Hepatic stellate cell (primary cell): ENCODE measurements at regions not wholly inside any gene's neighbourhood (a gene's known extent, or its start where the extent isn't known, plus 50 kb on each side); places are given as distances from the start of the nearest gene placed in this dataset.
"Not testable (repeated sequence)": the region's sequence is repeated elsewhere in the genome, so short reads cannot be mapped to it uniquely, and the experiment has no call there.

Experiments
- DNase-seq: peaks from one replicate; pipeline ENCODE4 v3.0.0; 2011; ENCODE audit warnings: low spot score

DNA sequence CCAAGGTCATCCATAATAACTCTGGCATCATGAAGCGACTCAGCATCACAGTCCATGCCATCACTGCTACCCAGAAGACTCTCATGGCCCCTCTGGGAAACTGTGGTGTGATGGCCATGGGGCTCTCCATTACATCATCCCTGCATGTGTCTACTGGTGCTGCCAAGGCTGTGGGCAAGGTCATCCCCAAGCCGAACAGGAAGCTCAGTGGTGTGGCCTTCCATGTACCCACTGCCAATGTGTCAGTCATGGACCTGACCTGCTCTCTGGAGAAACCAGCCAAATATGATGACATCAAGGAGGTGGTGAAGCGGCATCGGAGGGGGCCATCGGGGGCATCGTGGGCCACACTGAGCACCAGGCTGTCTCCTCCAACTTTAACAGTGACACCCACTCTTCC is 65.1 kb upstream of the ARHGAP29 start:
- DNase-seq, result no peak

DNA sequence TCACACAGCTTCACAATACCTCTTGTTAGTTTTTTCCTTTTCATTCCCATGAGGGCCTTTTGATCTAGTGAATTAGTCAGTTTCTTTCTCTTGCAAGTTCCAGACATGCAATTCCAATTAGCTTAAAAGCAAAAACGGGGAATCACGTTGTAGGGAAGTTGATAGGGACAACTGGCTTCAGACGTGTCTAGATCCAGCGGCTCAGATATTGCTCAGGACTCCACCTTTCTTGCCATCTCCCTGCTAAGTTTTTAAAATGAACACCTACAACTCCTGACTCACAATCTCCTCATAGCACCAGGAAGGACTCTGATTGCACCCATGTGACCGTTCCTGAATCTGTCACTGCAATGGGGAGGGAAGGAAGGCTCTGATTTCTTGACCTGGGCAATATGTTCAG is 63.8 kb upstream of the ARHGAP29 start:
- no peak for DNase-seq

DNA sequence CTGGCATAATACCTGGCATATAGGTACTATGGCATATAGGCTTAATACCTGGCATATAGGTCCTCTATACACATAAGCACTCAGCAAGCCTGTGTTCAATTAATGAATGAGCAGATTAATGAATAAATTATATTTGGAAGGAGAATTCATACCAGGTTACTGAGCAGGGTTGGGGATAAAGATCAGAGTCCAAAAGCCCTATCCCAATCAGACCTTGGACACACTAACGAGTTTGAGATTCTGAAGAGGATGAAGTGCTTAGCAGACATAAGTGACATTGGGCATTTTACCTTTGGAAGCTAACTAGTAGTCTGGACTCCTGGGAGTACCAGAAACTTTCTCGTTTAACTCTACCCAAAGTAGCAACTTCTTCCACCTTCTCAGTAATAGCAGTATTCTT is 63.3 kb upstream of the ARHGAP29 start:
- DNase-seq, result no peak

DNA sequence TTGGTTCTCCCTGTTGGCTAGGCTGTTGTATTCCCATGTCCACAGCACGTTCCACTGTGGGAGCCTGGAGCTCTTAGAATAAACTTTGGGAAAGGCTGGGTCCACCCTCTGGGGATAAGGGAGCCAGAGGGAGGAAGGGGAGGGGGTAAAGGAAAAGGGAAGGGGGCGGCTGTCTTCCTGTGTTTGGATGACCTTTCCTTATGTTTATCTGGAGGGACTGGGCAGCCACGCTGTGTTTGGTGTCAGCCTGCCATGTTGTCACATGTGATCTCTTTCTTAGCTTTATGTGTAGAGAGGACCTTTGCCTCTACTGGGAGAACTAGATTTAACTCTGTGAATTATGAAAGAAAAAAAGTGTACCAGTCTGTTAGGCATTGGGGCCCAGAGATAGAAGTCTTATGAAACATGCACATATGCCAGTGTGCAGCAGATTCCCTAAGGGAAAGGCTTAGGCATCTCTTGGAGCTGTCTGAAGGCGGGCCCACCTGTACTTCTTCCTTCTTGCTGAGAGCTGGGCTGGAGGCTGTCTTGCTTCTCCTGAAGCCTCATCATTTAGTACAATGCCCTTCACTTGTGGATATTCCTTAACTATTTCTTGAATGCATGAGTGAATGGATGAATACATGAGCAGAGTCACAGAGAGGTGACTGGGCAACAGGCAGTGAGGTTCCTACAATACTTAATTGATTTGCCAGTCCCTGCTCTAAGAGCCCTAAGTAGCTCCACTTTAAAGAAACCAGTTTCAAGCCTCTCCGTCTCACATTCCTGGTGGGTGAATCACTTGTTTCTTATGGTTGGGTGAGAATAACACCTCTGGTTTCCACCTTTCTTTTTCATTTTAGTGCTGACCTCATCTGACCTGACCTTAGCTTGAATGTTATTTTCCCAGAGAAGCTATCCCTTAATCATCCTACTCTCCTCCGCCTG is 62.5 kb upstream of the ARHGAP29 start:
- no peak for DNase-seq

DNA sequence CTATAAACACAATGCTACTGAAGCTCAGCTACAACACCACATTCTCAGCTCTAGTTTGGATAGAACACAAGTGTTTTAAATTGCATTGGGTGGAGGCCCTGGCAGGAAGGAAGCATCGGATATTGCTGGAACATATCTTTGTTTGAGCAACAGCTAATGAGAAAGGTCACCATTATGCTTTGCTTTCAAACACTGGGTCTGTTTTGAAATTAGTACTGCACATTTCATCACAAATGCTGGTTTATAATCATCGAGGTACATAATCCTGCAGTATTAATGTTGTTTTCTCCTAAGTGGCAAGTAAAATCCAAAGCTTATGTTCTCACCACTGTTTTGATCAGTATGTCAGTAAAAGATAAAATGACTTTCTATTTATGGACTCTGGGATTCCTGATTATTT is 61.5 kb upstream of the ARHGAP29 start:
- no peak for DNase-seq

DNA sequence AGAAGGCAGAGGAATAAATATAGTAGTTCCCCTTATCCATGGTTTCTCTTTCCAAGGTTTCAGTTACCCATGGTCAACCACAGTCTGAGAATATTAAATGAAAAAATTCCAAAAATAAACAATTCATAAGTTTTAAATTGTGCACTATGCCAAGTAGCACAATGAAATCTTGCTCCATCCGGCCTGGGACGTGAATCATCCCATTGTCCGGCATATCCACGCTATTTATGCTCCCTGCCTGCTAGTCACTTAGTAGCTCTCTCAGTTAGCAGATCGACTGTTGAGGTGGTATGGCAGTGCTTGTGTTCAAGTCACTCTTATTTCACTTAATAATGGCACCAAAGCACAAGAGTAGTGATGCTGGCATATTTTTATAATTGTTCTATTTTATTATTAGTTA is 58.6 kb upstream of the ARHGAP29 start:
- DNase-seq, result no peak

DNA sequence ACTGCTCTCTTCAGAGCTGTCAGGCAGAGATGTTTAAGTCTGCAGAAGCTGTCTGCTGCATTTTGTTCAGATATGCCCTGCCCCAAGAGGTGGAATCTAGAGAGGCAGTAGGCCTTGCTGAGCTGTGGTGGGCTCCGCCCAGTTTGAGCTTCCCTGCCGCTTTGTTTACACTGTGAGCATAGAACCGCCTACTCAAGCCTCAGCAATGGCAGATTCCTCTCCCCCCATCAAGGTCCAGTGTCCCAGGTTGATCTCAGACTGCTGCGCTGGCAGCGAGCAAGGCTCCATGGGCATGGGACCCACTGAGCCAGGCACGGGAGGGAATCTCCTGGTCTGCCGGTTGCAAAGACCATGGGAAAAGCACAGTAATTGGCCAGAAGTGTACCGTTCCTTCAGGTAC is 55.6 kb upstream of the ARHGAP29 start:
- not testable (repeated sequence) for DNase-seq

DNA sequence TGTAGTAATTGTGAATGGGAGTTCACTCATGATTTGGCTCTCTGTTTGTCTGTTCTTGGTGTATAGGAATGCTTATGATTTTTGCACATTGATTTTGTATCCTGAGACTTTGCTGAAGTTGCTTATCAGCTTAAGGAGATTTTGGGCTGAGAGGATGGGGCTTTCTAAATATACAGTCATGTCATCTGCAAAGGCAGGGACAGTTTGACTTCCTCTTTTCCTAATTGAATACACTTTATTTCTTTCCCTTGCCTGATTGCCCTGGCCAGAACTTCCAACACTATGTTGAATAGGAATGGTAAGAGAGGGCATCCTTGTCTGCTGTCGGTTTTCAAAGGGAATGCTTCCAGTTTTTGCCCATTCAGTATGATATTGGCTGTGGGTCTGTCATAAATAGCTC is 51.9 kb upstream of the ARHGAP29 start:
- DNase-seq, result not testable (repeated sequence)
